Fibroblast of the aortic adventitia (primary cell): ENCODE measurements at regions not wholly inside any gene's neighbourhood (a gene's known extent, or its start where the extent isn't known, plus 50 kb on each side); places are given as distances from the start of the nearest gene placed in this dataset.
"Not testable (repeated sequence)": the region's sequence is repeated elsewhere in the genome, so short reads cannot be mapped to it uniquely, and the experiment has no call there.

ENCODE experiments used
- DNase-seq: peaks from one replicate; pipeline ENCODE4 v3.0.0-alpha.2; 2010; ENCODE audit warnings: low read depth
- H3K4me3 ChIP-seq: 2 replicates; pipeline ENCODE4 v1.5.1; 2011; ENCODE audit warnings: low read depth, mild to moderate bottlenecking, control low read depth, low read length, moderate library complexity
- CTCF ChIP-seq: IDR thresholded peaks from 2 replicates; pipeline ENCODE4 v1.5.1; 2011; ENCODE audit warnings: mild to moderate bottlenecking, low read length, control low read depth, inconsistent platforms; ENCODE audit not compliant: insufficient read depth

- not testable (repeated sequence) for H3K4me3 ChIP-seq, DNase-seq
Observed at GRCh38 chr15:88965097-88965496, 51.9 kb upstream of the MFGE8 start.

GRCh38 chr15:88970232-88970631 is 57.1 kb upstream of the MFGE8 start:
- TF ChIP-seq CTCF = no peak
- H3K4me3 ChIP-seq = no peak overlapping the region
- DNase-seq = no peak

GRCh38 chr15:88974392-88974791 is 61.2 kb upstream of the MFGE8 start:
- TF ChIP-seq CTCF = no peak
- peak; percentile 75 for DNase-seq
- H3K4me3 ChIP-seq = no peak overlapping the region

- H3K4me3 ChIP-seq = no peak overlapping the region
- no peak for DNase-seq
- no peak for TF ChIP-seq CTCF
Observed at GRCh38 chr15:88975891-88976290, 62.7 kb upstream of the MFGE8 start.

- H3K4me3 ChIP-seq = no peak overlapping the region
- TF ChIP-seq CTCF = no peak
- no peak for DNase-seq
Observed at GRCh38 chr15:88976656-88977055, 63.5 kb upstream of the MFGE8 start.

GRCh38 chr15:88979674-88980073 is 66.5 kb upstream of the MFGE8 start:
- DNase-seq = no peak
- no peak for TF ChIP-seq CTCF
- H3K4me3 ChIP-seq = no peak overlapping the region

- H3K4me3 ChIP-seq = no peak overlapping the region
- TF ChIP-seq CTCF = no peak
- DNase-seq = no peak
Observed at GRCh38 chr15:88980498-88980897, 67.3 kb upstream of the MFGE8 start.
